RPMI8226 (cell line): ENCODE measurements at regions not wholly inside any gene's neighbourhood (a gene's known extent, or its start where the extent isn't known, plus 50 kb on each side); places are given as distances from the start of the nearest gene placed in this dataset.
"Not testable (repeated sequence)": the region's sequence is repeated elsewhere in the genome, so short reads cannot be mapped to it uniquely, and the experiment has no call there.

Source experiments
- DNase-seq: peaks from one replicate; pipeline ENCODE4 v3.0.0-alpha.2; 2015

- peak; percentile 12 for DNase-seq
Measured at GRCh38 chr17:71423871-71424546, 696.8 kb upstream of the SOX9 start.

DNA sequence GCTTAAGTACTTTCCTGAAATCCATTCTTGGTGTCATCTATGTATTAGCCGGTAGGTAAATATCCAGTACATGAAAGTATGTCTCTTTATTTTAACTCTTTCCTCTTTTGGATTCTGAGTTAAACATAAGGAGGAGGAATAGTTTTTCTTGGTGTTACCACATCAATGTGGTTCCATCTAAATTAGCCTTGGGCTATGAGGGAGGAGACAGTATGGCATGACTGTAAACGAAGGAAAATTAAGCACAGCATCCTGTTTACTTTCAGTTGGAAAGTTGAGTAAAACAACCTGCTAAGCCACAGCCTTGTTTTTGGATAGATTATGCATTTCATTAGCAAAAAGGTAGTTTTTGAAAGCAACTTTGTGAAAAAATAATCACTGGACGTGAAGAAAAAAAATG, 693.0 kb upstream of the SOX9 start:
- no peak for DNase-seq

DNA sequence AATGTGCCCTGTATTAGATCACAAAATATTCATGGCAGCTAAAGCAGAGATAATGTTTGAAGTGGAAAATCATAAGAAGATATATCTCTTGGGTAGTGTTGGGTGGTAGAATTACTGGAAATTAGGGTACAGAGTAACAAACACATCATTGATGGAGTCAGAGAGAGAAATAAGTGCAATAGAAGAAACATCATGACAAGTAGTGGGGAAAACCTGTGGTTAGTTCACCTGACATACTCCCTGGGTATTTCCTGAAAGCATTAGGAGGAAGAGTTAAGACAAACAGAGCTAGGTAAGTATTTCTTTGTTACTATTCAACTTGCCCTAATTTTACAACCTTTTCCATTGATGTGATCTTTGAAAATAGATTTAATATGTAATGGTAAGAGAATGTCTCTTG, 691.9 kb upstream of the SOX9 start:
- DNase-seq, result no peak

GRCh38 chr17:71430281-71430680, 690.5 kb upstream of the SOX9 start:
- DNase-seq, result no peak

GRCh38 chr17:71431146-71431545, 689.7 kb upstream of the SOX9 start:
- no peak for DNase-seq

- DNase-seq, result no peak
Measured at GRCh38 chr17:71432378-71433315, 688.2 kb upstream of the SOX9 start.

- no peak for DNase-seq
Measured at GRCh38 chr17:71434716-71435115, 686.1 kb upstream of the SOX9 start.

- no peak for DNase-seq
Measured at GRCh38 chr17:71436479-71436878, 684.3 kb upstream of the SOX9 start.

GRCh38 chr17:71437166-71437565, 683.7 kb upstream of the SOX9 start:
- no peak for DNase-seq

- no peak for DNase-seq
Measured at GRCh38 chr17:71438631-71439146, 682.1 kb upstream of the SOX9 start.

- no peak for DNase-seq
Measured at GRCh38 chr17:71440513-71440912, 680.3 kb upstream of the SOX9 start.

- DNase-seq, result no peak
Measured at GRCh38 chr17:71441098-71441497, 679.7 kb upstream of the SOX9 start.

- no peak for DNase-seq
Measured at GRCh38 chr17:71444078-71444477, 676.7 kb upstream of the SOX9 start.

DNA sequence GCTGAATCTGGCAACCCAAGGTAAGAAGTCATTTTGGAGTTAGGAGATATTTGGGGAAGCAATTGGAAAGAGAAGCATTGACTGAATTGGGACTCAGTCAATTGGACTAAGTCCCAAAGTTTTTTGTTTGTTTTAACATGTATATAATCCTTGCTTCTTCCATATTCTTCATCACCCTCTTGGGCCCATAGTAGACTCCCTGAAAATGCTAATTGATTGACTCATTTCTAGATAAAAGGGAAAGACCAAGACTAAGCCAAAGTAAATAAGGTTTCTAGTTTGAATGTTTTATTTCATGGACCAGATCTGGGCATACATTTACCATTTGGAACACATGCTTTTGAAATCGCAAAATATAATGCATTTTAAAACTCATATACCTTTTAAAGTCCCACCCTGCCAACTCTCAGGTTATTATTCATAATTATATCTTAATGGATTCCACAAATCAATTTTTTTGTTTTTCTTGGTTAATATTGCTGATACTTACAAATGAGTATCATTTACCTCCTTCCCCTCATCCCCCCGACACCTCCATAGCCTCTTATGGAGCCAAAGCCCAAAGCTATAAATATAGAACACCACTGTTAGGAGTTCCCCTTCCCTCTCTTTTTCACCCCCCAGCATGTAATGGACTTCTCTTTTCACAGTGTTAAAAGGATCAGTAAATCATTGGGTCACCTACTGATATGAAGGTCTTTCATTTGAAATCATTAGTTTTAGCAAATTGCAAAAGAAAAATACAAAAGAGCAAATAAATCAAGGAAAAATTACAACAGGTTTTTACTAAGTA, 674.0 kb upstream of the SOX9 start:
- no peak for DNase-seq

DNA sequence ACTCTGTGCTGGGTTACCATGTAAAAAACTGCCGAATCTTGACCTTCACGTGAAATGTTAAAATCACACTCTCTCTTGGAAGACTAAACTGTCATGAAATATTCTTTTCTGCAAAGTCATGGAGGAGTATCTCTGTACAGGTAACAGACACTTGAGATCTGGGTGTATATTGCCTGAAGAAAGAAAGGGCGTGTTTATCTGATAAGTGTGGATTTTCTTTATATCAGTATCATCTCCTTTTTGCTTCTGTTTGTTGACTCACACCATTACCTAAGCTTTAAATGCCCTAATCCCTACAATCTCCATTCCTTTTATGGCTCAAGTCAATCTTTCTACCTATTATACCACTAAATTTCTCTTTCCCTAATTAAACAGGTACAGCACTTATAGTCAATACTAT, 673.2 kb upstream of the SOX9 start:
- no peak for DNase-seq

- not testable (repeated sequence) for DNase-seq
Measured at GRCh38 chr17:71450657-71451056, 670.2 kb upstream of the SOX9 start.

DNA sequence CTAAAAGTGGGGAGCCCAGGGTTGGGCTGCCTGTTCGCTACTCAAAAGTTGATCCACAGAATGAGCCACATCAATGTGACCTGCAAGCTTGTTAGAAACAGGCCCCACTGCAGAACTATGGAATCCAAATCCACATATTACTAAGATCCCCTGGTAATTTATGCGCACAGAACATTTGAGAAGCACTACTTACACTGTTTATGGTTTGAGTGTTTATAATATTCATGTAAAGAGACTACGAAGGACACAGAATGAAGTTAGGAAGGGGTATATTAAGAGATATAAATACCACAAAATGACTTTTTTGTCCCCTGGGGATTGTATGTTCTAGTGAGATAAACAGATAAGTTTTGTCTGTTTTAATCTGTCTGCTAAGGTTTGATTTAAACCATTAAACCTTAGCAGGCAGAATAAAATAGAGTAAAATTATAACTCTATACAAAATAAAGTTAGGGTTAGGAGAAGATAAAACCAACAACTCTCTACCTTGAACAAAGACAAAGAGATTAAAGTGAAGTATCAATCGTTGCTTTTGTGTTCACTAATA, 666.9 kb upstream of the SOX9 start:
- DNase-seq, result no peak

GRCh38 chr17:71455219-71455618, 665.6 kb upstream of the SOX9 start:
- DNase-seq, result no peak

- no peak for DNase-seq
Measured at GRCh38 chr17:71458322-71458721, 662.5 kb upstream of the SOX9 start.

DNA sequence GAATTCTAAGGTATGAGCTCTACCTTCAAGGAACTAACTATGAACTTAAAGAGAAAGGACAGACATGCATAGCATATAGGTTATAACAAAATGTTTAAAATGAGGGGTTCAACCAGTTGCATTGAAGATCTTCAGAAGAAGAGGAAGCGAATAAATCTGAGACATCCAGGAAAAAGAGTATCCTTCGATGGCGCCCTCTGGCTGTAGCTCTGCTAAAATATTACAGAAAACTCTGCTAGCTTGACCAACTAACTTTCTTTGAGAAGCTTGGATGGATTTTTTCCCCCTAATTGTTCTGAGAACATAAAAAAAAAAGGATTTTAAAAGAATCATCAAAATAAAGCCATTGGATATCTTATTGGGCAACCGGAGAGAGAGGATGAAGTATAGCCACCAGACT, 659.9 kb upstream of the SOX9 start:
- peak; percentile 23 for DNase-seq

GRCh38 chr17:71461498-71462169, 659.2 kb upstream of the SOX9 start:
- no peak for DNase-seq

DNA sequence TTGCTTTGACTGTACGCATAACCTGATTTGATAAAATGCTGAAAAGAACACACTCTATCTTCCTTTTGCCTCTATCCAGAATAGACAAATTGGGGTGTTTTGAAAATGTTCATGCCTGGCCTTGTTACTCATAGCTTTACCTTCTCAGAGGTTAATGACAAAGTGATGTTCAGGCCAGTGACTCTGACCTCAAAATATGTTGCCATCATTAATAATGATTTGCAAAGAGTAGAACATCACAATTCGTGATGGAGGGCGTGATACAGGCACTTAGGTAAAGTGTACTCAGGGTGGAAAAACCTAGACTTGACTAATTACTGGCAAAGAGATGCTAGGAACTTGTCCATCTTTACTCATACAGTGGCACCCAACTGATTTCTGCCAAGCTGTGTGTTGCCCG, 656.6 kb upstream of the SOX9 start:
- no peak for DNase-seq
